ENCODE measurements at regions not wholly inside any gene's neighbourhood (a gene's known extent, or its start where the extent isn't known, plus 50 kb on each side); places are given as distances from the start of the nearest gene placed in this dataset.

GRCh38 chr15:101124731-101125451 lies 127.0 kb downstream of the CHSY1 start:
- WGBS = 65% methylated on average over 10 of the region's 10 CpGs
- DNase-seq (ENCODE audit: extremely low spot score) = no peak
- TF ChIP-seq EP300 (IDR thresholded peaks at IDR 0.05) = no peak
- no peak for TF ChIP-seq POLR2A (IDR thresholded peaks at IDR 0.05; ENCODE audit: low read depth)
- TF ChIP-seq CTCF (IDR thresholded peaks at IDR 0.05) = no peak
- no peak for TF ChIP-seq POLR2AphosphoS5 (IDR thresholded peaks at IDR 0.05)
- Histone ChIP-seq H3K27me3 (no peaks in the 10 kb centered on the region), H3K4me3 (no peak overlapping the region), H3K36me3 (no peaks in the 10 kb centered on the region), H3K27ac (replicated peaks in 1 of 4) (no peak overlapping the region), H3K4me1 (peaks cover 35 to 48% (median 42%) of the 10 kb centered on the region in 4 donors), H3K9me3 (no peaks in the 10 kb centered on the region)
- intact Hi-C loops (cut with DNase I) = no loop called here

GRCh38 chr15:101123222-101123910 lies 128.5 kb downstream of the CHSY1 start:
- TF ChIP-seq POLR2A (IDR thresholded peaks at IDR 0.05; ENCODE audit: low read depth) = no peak
- TF ChIP-seq EP300 (IDR thresholded peaks at IDR 0.05) = no peak
- no peak for TF ChIP-seq POLR2AphosphoS5 (IDR thresholded peaks at IDR 0.05)
- H3K36me3 ChIP-seq = no peaks in the 10 kb centered on the region
- no peaks in the 10 kb centered on the region for H3K9me3 ChIP-seq
- H3K27ac ChIP-seq (replicated peaks in 1 of 4) = no peak overlapping the region
- H3K4me3 ChIP-seq = no peak overlapping the region
- intact Hi-C loops (cut with DNase I) = no loop called here
- no peaks in the 10 kb centered on the region for H3K27me3 ChIP-seq
- DNase-seq (ENCODE audit: extremely low spot score) = no peak
- H3K4me1 ChIP-seq = peaks cover 34 to 44% (median 39%) of the 10 kb centered on the region in 4 donors
- 92% methylated on average over 6 of the region's 6 CpGs for WGBS

GRCh38 chr15:101122806-101123205 lies 129.0 kb downstream of the CHSY1 start:
- intact Hi-C loops (cut with DNase I) = no loop called here
- no peaks in the 10 kb centered on the region for H3K27me3 ChIP-seq
- 88% methylated on average over 7 of the region's 8 CpGs for WGBS
- no peak for DNase-seq (ENCODE audit: extremely low spot score)
- H3K9me3 ChIP-seq = no peaks in the 10 kb centered on the region
- H3K27ac ChIP-seq (replicated peaks in 1 of 4) = no peak overlapping the region
- peaks cover 28 to 39% (median 33%) of the 10 kb centered on the region in 4 donors for H3K4me1 ChIP-seq
- TF ChIP-seq CTCF (IDR thresholded peaks at IDR 0.05) (no peak), POLR2A (IDR thresholded peaks at IDR 0.05; ENCODE audit: low read depth) (no peak), EP300 (IDR thresholded peaks at IDR 0.05) (no peak), POLR2AphosphoS5 (IDR thresholded peaks at IDR 0.05) (no peak)
- no peak overlapping the region for H3K4me3 ChIP-seq
- H3K36me3 ChIP-seq = no peaks in the 10 kb centered on the region

GRCh38 chr15:101122266-101122665 lies 129.6 kb downstream of the CHSY1 start:
- WGBS = 74% methylated on average over 11 of the region's 11 CpGs
- H3K27ac ChIP-seq (replicated peaks in 1 of 4) = peak overlapping the region in 3 of 4 donors; percentile 69 to 72 (median 69)

More at GRCh38 chr15:101122266-101122665, 129.6 kb downstream of the CHSY1 start:
- DNase-seq (ENCODE audit: extremely low spot score) = no peak
- Histone ChIP-seq H3K4me1 (peaks cover 23 to 33% (median 28%) of the 10 kb centered on the region in 4 donors), H3K36me3 (no peaks in the 10 kb centered on the region), H3K4me3 (peak overlapping the region in 3 of 4 donors; percentile 39 to 51 (median 43)), H3K9me3 (no peaks in the 10 kb centered on the region), H3K27me3 (no peaks in the 10 kb centered on the region)
- intact Hi-C loops (cut with DNase I) = no loop called here
- TF ChIP-seq CTCF (IDR thresholded peaks at IDR 0.05) (no peak), EP300 (IDR thresholded peaks at IDR 0.05) (no peak), POLR2AphosphoS5 (IDR thresholded peaks at IDR 0.05) (no peak), POLR2A (IDR thresholded peaks at IDR 0.05; ENCODE audit: low read depth) (no peak)
